Subcutaneous abdominal adipose tissue (tissue), 5 donors: ENCODE measurements at regions not wholly inside any gene's neighbourhood (a gene's known extent, or its start where the extent isn't known, plus 50 kb on each side); places are given as distances from the start of the nearest gene placed in this dataset.

Experiments used
- H3K27ac ChIP-seq: one replicate; pipeline ENCODE4 v1.7.0; 2013; ENCODE audit warnings: low read depth, mild to moderate bottlenecking, inconsistent platforms, low read length, moderate library complexity
- H3K27me3 ChIP-seq, 5 donors: one replicate each; pipeline ENCODE4 v1.7.0; 2013; ENCODE audit warnings: low read length in 5 of 5, inconsistent platforms in 1 of 5; ENCODE audit not compliant: control insufficient read depth in 5 of 5, insufficient read depth in 4 of 5
- H3K36me3 ChIP-seq, 5 donors: one replicate each; pipeline ENCODE4 v1.7.0; 2013; ENCODE audit warnings: low read length in 5 of 5; ENCODE audit not compliant: control insufficient read depth in 5 of 5, insufficient read depth in 5 of 5
- H3K4me1 ChIP-seq, 5 donors: one replicate each; pipeline ENCODE4 v1.7.0; 2013; ENCODE audit warnings: low read length in 5 of 5, mild to moderate bottlenecking in 3 of 5, moderate library complexity in 1 of 5; ENCODE audit not compliant: control insufficient read depth in 5 of 5, insufficient read depth in 5 of 5
- H3K4me3 ChIP-seq, 5 donors: one replicate each; pipeline ENCODE4 v1.7.0; 2013; ENCODE audit warnings: low read length in 5 of 5, low read depth in 1 of 5
- H3K9ac ChIP-seq, 5 donors: one replicate each; pipeline ENCODE4 v1.7.0; 2013; ENCODE audit warnings: low read length in 5 of 5, mild to moderate bottlenecking in 4 of 5, moderate library complexity in 3 of 5
- H3K9me3 ChIP-seq, 5 donors: one replicate each; pipeline ENCODE4 v1.7.0; 2013; ENCODE audit warnings: low read length in 5 of 5; ENCODE audit not compliant: control insufficient read depth in 5 of 5
- donor health status: healthy.
- donor health status: healthy.
- donor health status: healthy.
- donor health status: healthy.
- donor health status: healthy.

DNA sequence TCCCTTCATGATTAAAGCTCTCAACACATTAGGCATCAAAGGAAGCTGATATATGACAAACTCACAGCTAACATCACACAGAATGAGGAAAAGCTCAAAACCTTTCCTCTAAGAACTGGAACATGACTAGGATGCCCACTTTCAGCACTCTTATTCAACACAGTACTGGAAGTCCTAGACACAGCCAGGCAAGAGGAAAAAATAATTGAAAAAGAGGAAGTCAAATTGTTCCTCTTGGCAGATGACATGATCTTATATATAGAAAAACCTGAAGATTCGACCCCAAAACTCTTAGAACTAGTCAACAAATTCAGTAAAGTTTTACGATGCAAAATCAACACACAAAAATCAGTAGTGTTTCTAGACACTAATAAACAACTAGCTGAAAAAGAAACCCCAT, 144.3 kb upstream of the NREP start:
- H3K27ac ChIP-seq = no peak overlapping the region
- H3K4me1 ChIP-seq = peaks cover 0 to 3% (median 0%) of the 10 kb centered on the region in 5 donors
- H3K27me3 ChIP-seq = no peaks in the 10 kb centered on the region
- H3K9ac ChIP-seq = no peak overlapping the region
- no peaks in the 10 kb centered on the region for H3K36me3 ChIP-seq
- H3K4me3 ChIP-seq = no peak overlapping the region
- peaks cover 0 to 8% (median 4%) of the 10 kb centered on the region in 5 donors for H3K9me3 ChIP-seq

DNA sequence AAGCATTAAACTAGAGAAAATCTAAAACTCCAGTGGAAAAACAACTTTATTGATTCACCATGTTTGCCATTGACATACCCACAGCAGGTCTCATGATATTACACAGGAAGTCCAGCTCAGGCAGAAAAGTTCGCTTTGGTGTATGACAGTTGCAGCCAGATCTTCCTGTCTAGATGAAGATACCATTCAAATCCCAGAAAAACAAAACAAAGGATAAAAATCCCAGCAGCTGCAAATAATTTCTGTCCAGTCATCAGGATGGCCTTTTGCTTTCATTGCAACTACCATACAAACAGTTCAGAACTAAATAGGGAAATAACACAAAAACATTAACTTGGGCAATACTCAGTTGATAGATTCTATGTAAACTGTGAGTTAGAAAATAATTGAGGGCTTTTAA, 136.0 kb upstream of the NREP start:
- peaks cover 3 to 13% (median 9%) of the 10 kb centered on the region in 5 donors for H3K9me3 ChIP-seq
- H3K9ac ChIP-seq = no peak overlapping the region
- peak overlapping the region; percentile 1 for H3K27ac ChIP-seq
- H3K27me3 ChIP-seq = no peaks in the 10 kb centered on the region
- H3K4me1 ChIP-seq = peaks cover 0 to 18% (median 4%) of the 10 kb centered on the region in 5 donors
- no peaks in the 10 kb centered on the region for H3K36me3 ChIP-seq
- no peak overlapping the region for H3K4me3 ChIP-seq

DNA sequence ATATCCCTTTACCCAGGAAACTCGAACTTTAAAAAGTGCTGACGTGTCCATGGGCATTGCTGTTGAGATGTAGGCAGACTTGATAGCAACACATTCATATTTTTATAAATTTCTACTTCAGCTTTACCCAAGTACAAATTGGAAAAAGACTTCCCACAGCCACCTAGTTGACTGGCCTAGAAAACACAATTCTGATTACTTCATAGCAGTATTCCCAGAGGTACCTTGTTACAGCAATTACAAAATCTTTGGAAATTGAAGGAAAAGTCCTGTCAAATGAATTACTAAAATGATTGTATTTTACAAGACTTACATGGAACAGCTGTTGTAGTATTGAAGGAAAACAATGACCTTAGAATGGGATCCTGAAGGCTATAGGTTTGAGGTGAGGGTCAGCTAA, 130.7 kb upstream of the NREP start:
- Histone ChIP-seq H3K4me1 (peaks cover 0 to 26% (median 12%) of the 10 kb centered on the region in 5 donors), H3K4me3 (no peak overlapping the region), H3K27me3 (no peaks in the 10 kb centered on the region), H3K27ac (no peak overlapping the region), H3K9ac (no peak overlapping the region), H3K9me3 (peaks cover 3 to 13% (median 9%) of the 10 kb centered on the region in 5 donors), H3K36me3 (no peaks in the 10 kb centered on the region)

- H3K27me3 ChIP-seq = no peaks in the 10 kb centered on the region
- H3K27ac ChIP-seq = no peak overlapping the region
- no peaks in the 10 kb centered on the region for H3K9me3 ChIP-seq
- H3K9ac ChIP-seq = no peak overlapping the region
- no peaks in the 10 kb centered on the region for H3K4me1 ChIP-seq
- no peak overlapping the region for H3K4me3 ChIP-seq
- H3K36me3 ChIP-seq = no peaks in the 10 kb centered on the region
These were observed 112.7 kb upstream of the NREP start for GRCh38 chr5:111869681-111870080.

DNA sequence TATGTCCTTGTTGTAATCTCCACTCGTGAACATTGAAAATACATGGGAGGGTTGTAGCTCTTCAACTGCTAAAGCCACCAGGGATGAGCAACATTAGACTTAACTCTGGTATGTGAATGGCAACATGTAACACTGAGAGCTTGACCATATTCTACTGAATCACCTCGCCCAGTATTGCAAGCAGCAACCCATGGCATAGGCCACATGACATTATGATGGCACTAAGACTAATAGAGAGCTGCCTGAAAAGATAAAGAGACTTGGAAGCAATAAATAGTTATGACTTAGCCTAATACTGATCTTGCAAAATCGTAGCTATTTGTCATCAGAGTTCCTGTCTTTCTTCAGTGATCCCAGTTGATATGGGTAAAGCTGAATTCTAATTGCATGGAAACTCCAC, 108.4 kb upstream of the NREP start:
- Histone ChIP-seq H3K4me3 (no peak overlapping the region), H3K9ac (no peak overlapping the region), H3K9me3 (no peaks in the 10 kb centered on the region), H3K4me1 (peaks cover 0 to 4% (median under 1%) of the 10 kb centered on the region in 5 donors), H3K27me3 (no peaks in the 10 kb centered on the region), H3K27ac (no peak overlapping the region), H3K36me3 (no peaks in the 10 kb centered on the region)

- Histone ChIP-seq H3K4me3 (no peak overlapping the region), H3K27ac (no peak overlapping the region), H3K36me3 (no peaks in the 10 kb centered on the region), H3K4me1 (peaks cover 0 to 17% (median 14%) of the 10 kb centered on the region in 5 donors), H3K9ac (no peak overlapping the region), H3K27me3 (no peaks in the 10 kb centered on the region), H3K9me3 (no peaks in the 10 kb centered on the region)
These were observed 106.8 kb upstream of the NREP start for GRCh38 chr5:111863801-111864200.

DNA sequence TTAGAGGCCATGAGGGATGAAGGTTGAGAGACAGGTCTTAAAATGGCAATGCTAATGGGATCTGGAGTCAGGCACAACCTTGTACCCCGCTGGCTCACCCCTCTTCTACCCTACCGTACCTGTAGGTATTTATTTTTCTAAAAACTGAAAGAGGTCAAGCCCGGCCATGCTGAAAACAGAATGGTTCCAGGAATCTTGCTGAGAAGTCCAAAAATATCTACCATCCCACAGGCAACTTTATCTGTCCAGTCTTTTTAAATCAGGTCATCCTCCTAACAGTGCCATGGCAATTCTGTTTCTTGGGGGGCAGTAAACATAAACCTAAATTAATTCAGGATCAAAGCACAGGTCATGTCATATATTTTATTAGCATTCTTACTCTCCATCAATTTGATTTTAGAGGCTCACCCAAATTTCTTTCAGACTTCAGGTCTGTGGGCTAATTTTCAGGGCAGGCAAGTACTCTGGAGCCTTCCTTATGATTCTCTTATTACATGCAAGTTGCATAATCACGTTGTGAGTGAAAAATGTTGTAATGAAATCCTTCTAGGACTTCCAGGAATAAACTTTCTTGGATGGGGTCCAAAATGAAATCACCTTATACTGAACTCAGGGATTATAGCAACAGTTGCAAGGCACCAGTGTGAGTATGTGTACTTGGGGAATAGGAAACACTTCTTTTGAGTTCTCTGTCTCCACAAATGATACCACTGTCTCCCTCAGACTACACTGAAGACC, 102.7 kb upstream of the NREP start:
- H3K27ac ChIP-seq = no peak overlapping the region

GRCh38 chr5:111859031-111859430, 102.0 kb upstream of the NREP start:
- Histone ChIP-seq H3K9ac (no peak overlapping the region), H3K36me3 (no peaks in the 10 kb centered on the region), H3K4me3 (no peak overlapping the region), H3K4me1 (peaks cover 0 to 17% (median 14%) of the 10 kb centered on the region in 5 donors), H3K27ac (no peak overlapping the region), H3K27me3 (no peaks in the 10 kb centered on the region), H3K9me3 (no peaks in the 10 kb centered on the region)

More for the DNA sequence above, 102.7 kb upstream of the NREP start:
- peaks cover 0 to 17% (median 14%) of the 10 kb centered on the region in 5 donors for H3K4me1 ChIP-seq
- H3K9me3 ChIP-seq = no peaks in the 10 kb centered on the region
- no peaks in the 10 kb centered on the region for H3K27me3 ChIP-seq
- no peak overlapping the region for H3K9ac ChIP-seq
- H3K36me3 ChIP-seq = no peaks in the 10 kb centered on the region
- H3K4me3 ChIP-seq = no peak overlapping the region

DNA sequence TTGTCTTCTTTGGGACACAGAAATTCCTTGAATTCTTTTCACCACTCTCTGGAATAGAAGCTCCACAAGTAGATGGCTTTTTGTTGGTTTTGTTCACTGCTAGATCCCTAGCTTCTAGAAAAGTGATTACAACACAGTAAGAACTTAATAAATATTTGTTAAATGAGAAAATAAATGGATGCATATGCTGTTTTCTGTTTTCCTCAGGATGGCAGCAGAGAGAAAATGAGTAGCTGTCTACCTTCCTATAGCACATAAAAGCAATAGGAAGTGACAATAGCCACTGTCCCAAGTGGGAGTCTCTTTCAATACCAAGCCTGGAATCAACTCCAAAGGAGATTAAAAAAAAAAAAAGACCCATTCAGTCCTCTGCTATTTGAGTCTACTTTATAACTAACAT, 100.6 kb upstream of the NREP start:
- Histone ChIP-seq H3K4me1 (peaks cover 0 to 17% (median 14%) of the 10 kb centered on the region in 5 donors), H3K36me3 (no peaks in the 10 kb centered on the region), H3K9me3 (no peaks in the 10 kb centered on the region), H3K9ac (no peak overlapping the region), H3K27ac (no peak overlapping the region), H3K27me3 (no peaks in the 10 kb centered on the region), H3K4me3 (no peak overlapping the region)

DNA sequence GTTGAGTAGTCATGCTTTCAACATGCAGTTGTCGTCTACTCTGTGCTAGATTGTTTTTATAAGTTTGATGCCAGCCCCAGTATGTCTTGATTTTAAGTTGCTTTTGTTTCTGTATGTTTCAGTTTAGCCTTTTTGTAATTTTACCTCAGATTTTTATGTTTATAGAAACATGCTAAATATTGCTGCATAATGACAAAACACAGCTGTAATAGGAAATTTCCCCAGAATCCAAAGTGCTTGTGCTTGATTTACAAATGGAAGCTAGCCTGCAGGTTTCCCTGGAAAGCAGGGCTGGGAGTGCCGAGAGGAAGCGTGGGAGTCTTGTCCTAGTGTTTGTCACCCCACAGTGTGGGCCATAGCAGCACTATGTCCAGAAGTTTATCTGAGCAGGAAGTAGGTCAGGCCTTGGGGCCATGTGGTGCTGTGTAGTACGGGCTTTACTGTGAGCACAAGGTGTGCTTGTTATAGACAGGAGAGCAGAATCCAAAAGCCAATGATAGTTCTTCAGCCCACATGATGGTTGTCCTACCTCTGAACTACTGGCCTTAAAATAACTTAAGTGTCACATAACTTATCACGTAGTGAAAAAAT, 100.0 kb upstream of the NREP start:
- Histone ChIP-seq H3K9ac (no peak overlapping the region), H3K9me3 (no peaks in the 10 kb centered on the region), H3K27me3 (no peaks in the 10 kb centered on the region), H3K27ac (no peak overlapping the region), H3K4me1 (peaks cover 0 to 15% (median 10%) of the 10 kb centered on the region in 5 donors), H3K4me3 (no peak overlapping the region), H3K36me3 (no peaks in the 10 kb centered on the region)
